A549 (cell line): ENCODE measurements at regions not wholly inside any gene's neighbourhood (a gene's known extent, or its start where the extent isn't known, plus 50 kb on each side); places are given as distances from the start of the nearest gene placed in this dataset.
"Not testable (repeated sequence)": the region's sequence is repeated elsewhere in the genome, so short reads cannot be mapped to it uniquely, and the experiment has no call there.

Experiments used
- ATAC-seq, 2 experiments: fragments of 200-7000 bp in 1 of 2; fragments of >200 bp in 1 of 2; cut with Nextera tagmentation in 1 of 2; cut with Tn5 transposase in 1 of 2; 3 replicates each; pipeline versions ENCODE4 v1.8.0 to v1.9.1; 2018 to 2020; ENCODE audit warnings: mild to moderate bottlenecking in 1 of 2, moderate library complexity in 1 of 2
- CTCF ChIA-PET: fragments of 300-600 bp; sonication (Branson Sonifier 250); formaldehyde crosslinking; extraction: SDS; loops from one replicate; lab custom pipeline; 2021; ENCODE audit warnings: antibody characterized with exemption, inconsistent platforms; lab: Yijun Ruan, JAX
- POLR2A ChIA-PET: fragments of 350-600 bp; formaldehyde crosslinking; extraction: SDS; loops from one replicate; lab custom pipeline; 2021; ENCODE audit warnings: antibody characterized with exemption, inconsistent platforms; lab: Yijun Ruan, JAX
- DNase-seq, 2 experiments: peaks; one replicate each; pipeline versions ENCODE4 v3.0.0 to v3.0.0-alpha.2; 2011 to 2016; ENCODE audit warnings: low read depth in 1 of 2, low spot score in 1 of 2
- FAIRE-seq: peaks from 2 replicates; lab custom pipeline; 2011; peaks lifted over from hg19 to GRCh38; lab: Jason Lieb, UNC
- H3K27ac ChIP-seq, 2 experiments: fragments of >200 bp; sonication (Bioruptor Twin); formaldehyde crosslinking; 3 replicates each; pipeline ENCODE4 v1.5.1; 2016 to 2017
- H3K4me1 ChIP-seq: fragments of >200 bp; sonication (Bioruptor Twin); formaldehyde crosslinking; 3 replicates; pipeline ENCODE4 v1.6.1; 2016
- H3K4me2 ChIP-seq: fragments of >200 bp; sonication (Bioruptor Twin); formaldehyde crosslinking; 3 replicates; pipeline ENCODE4 v1.6.1; 2016
- H3K4me3 ChIP-seq: fragments of >200 bp; sonication (Bioruptor Twin); formaldehyde crosslinking; 3 replicates; pipeline ENCODE4 v1.5.1; 2016
- H3K9me3 ChIP-seq: fragments of >200 bp; sonication (Bioruptor Twin); formaldehyde crosslinking; 3 replicates; pipeline ENCODE4 v1.6.1; 2016
- CBX2 ChIP-seq: fragments of 200-600 bp; sonication (generic); IDR thresholded peaks from 2 replicates; pipeline ENCODE4 v1.6.1; 2016; ENCODE audit warnings: low read depth, mild to moderate bottlenecking, borderline replicate concordance
- CEBPB ChIP-seq, 2 experiments: fragments of >200 bp in 1 of 2; sonication (Bioruptor Twin) in 1 of 2; formaldehyde crosslinking in 1 of 2; IDR thresholded peaks; 2 replicates each; pipeline ENCODE4 v1.6.1; 2012 to 2016
- CHD4 ChIP-seq: fragments of 200-600 bp; sonication (generic); IDR thresholded peaks from 2 replicates; pipeline ENCODE4 v1.6.1; 2016; ENCODE audit warnings: antibody characterized with exemption, mild to moderate bottlenecking, borderline replicate concordance
- EHMT2 ChIP-seq: fragments of 200-600 bp; sonication (generic); IDR thresholded peaks from 2 replicates; pipeline ENCODE4 v1.6.1; 2016; ENCODE audit warnings: antibody characterized with exemption, low read depth, mild to moderate bottlenecking, moderate library complexity
- FOSB ChIP-seq: fragments of 250-450 bp; sonication (Bioruptor Pico); IDR thresholded peaks from 2 replicates; pipeline ENCODE4 v1.5.0; 2020; ENCODE audit warnings: mild to moderate bottlenecking, moderate library complexity
- FOXS1 ChIP-seq: fragments of 250-450 bp; sonication (Bioruptor Pico); IDR thresholded peaks from 2 replicates; pipeline ENCODE4 v1.5.0; 2020; ENCODE audit warnings: mild to moderate bottlenecking, moderate library complexity
- HEYL ChIP-seq: fragments of 250-450 bp; sonication (Bioruptor Pico); IDR thresholded peaks from 2 replicates; pipeline ENCODE4 v1.8.0; 2021; ENCODE audit warnings: mild to moderate bottlenecking, moderate library complexity
- HOXA7 ChIP-seq: fragments of 250-450 bp; sonication (Bioruptor Pico); IDR thresholded peaks from 2 replicates; pipeline ENCODE4 v1.5.0; 2020; ENCODE audit warnings: mild to moderate bottlenecking, moderate library complexity
- HOXB5 ChIP-seq: fragments of 250-450 bp; sonication (Bioruptor Pico); IDR thresholded peaks from 2 replicates; pipeline ENCODE4 v1.5.0; 2020; ENCODE audit warnings: mild to moderate bottlenecking, moderate library complexity
- KDM1A ChIP-seq: fragments of 200-600 bp; sonication (generic); IDR thresholded peaks from 2 replicates; pipeline ENCODE4 v1.6.1; 2016; ENCODE audit warnings: low read depth, mild to moderate bottlenecking
- KDM5A ChIP-seq: fragments of 200-600 bp; sonication (generic); IDR thresholded peaks from 2 replicates; pipeline ENCODE4 v1.6.1; 2016; ENCODE audit warnings: antibody characterized with exemption, mild to moderate bottlenecking
- MAFK ChIP-seq: fragments of 450-650 bp; IDR thresholded peaks from 2 replicates; pipeline ENCODE4 v1.6.1; 2014; ENCODE audit not compliant: partially characterized antibody
- NFE2L2 ChIP-seq: fragments of 150-350 bp; conservative IDR thresholded peaks from 2 replicates; pipeline ENCODE4 v1.6.1; 2014; ENCODE audit warnings: low read length
- RFX5 ChIP-seq: fragments of 450-650 bp; IDR thresholded peaks from 2 replicates; pipeline ENCODE4 v1.7.1; 2014; ENCODE audit warnings: antibody characterized with exemption, mild to moderate bottlenecking, moderate library complexity
- RNF2 ChIP-seq: fragments of 200-600 bp; sonication (generic); IDR thresholded peaks from 2 replicates; pipeline ENCODE4 v1.6.1; 2016; ENCODE audit warnings: low read depth, mild to moderate bottlenecking, antibody characterized with exemption, moderate library complexity, borderline replicate concordance
- TP53 ChIP-seq: fragments of 250-450 bp; sonication (Bioruptor Pico); IDR thresholded peaks from 2 replicates; pipeline ENCODE4 v1.5.0; 2021; ENCODE audit warnings: mild to moderate bottlenecking, moderate library complexity
- WGBS: methylation state at CpG from one replicate; pipeline ENCODE4 v1.1.6; 2017; ENCODE audit errors: missing lambda C conversion rate; 5-methylcytosine and 5-hydroxymethylcytosine counted together
- TF ChIP-seq, protein P1 (sequence below): fragments of 200-600 bp; sonication (generic); IDR thresholded peaks from 2 replicates; pipeline ENCODE4 v1.6.1; 2016; ENCODE audit warnings: antibody characterized with exemption, mild to moderate bottlenecking, moderate library complexity
- TF ChIP-seq, protein P2 (sequence below): IDR thresholded peaks from 2 replicates; pipeline ENCODE4 v1.6.1; 2012
- TF ChIP-seq, protein P3 (sequence below): fragments of 450-650 bp; IDR thresholded peaks from 2 replicates; pipeline ENCODE4 v1.6.1; 2014; ENCODE audit warnings: antibody characterized with exemption
- TF ChIP-seq, protein P4 (sequence below): fragments of 250-450 bp; sonication (Bioruptor Pico); IDR thresholded peaks from 2 replicates; pipeline ENCODE4 v1.5.0; 2021; ENCODE audit warnings: mild to moderate bottlenecking, moderate library complexity, borderline replicate concordance

DNA sequence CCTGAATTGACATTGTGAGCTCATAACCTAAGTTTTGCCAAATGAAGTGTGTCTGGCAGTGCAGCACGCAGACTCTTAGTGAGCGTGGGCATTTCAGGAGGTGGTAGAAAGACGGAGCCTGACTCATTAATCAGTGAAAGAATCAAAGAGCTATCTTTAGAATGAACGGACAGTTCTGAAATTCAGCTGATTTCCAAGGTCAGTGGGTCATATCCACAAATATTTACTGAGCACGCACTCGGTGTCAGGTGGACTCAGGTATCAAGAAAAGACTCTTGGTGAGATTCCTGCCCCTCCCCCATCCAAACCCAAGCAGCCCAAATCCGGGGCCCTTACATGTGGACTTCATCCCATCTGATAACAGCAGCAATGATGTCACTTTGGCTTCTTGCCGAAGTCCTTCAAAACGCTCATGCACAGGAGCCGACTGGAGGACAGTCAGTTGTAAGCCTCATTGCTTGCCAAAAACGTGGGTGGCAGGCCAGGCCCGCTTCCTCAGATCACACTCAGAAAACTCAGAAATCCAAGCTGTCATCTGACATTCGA is 185.8 kb downstream of the HS3ST3A1 start:
- ChIA-PET POLR2A (interaction anchor here (0.5 kb wide), 1 partner anchor 68 kb away, joined by 5 read pairs; no protein-coding TSS in a partner anchor), CTCF (interaction anchor here (0.6 to 1.4 kb wide), 4 partner anchors 9 to 40 kb away, joined by 3 to 4 read pairs (median 3); no protein-coding TSS in a partner anchor)
- H3K27ac ChIP-seq = no peak overlapping the region
- FAIRE-seq (no peak), ATAC-seq (no peak), DNase-seq (no peak)
- H3K4me3 ChIP-seq = no peak overlapping the region
- 23% methylated on average over 13 of the region's 13 CpGs for WGBS
- H3K4me2 ChIP-seq = no peak overlapping the region
- H3K4me1 ChIP-seq = peaks cover 8% of the 10 kb centered on the region
- 0 out of 3 replicates have a peak, but pooled peaks cover 5% of the 10 kb centered on the region for H3K9me3 ChIP-seq
- TF ChIP-seq CEBPB (IDR thresholded peaks at IDR 0.05) (no peak), KDM5A (no peak), CHD4 (no peak), MAFK (no peak), HOXB5 (no peak), CBX2 (no peak), EHMT2 (no peak), NFE2L2 (no peak), FOXS1 (CRISPR knock-in tag) (no peak), RNF2 (no peak), KDM1A (no peak), RFX5 (no peak), HOXA7 (CRISPR knock-in tag) (no peak), FOSB (CRISPR knock-in tag) (no peak)
- TF ChIP-seq, protein P1, sequence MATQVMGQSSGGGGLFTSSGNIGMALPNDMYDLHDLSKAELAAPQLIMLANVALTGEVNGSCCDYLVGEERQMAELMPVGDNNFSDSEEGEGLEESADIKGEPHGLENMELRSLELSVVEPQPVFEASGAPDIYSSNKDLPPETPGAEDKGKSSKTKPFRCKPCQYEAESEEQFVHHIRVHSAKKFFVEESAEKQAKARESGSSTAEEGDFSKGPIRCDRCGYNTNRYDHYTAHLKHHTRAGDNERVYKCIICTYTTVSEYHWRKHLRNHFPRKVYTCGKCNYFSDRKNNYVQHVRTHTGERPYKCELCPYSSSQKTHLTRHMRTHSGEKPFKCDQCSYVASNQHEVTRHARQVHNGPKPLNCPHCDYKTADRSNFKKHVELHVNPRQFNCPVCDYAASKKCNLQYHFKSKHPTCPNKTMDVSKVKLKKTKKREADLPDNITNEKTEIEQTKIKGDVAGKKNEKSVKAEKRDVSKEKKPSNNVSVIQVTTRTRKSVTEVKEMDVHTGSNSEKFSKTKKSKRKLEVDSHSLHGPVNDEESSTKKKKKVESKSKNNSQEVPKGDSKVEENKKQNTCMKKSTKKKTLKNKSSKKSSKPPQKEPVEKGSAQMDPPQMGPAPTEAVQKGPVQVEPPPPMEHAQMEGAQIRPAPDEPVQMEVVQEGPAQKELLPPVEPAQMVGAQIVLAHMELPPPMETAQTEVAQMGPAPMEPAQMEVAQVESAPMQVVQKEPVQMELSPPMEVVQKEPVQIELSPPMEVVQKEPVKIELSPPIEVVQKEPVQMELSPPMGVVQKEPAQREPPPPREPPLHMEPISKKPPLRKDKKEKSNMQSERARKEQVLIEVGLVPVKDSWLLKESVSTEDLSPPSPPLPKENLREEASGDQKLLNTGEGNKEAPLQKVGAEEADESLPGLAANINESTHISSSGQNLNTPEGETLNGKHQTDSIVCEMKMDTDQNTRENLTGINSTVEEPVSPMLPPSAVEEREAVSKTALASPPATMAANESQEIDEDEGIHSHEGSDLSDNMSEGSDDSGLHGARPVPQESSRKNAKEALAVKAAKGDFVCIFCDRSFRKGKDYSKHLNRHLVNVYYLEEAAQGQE = no peak
- TF ChIP-seq, protein P2, sequence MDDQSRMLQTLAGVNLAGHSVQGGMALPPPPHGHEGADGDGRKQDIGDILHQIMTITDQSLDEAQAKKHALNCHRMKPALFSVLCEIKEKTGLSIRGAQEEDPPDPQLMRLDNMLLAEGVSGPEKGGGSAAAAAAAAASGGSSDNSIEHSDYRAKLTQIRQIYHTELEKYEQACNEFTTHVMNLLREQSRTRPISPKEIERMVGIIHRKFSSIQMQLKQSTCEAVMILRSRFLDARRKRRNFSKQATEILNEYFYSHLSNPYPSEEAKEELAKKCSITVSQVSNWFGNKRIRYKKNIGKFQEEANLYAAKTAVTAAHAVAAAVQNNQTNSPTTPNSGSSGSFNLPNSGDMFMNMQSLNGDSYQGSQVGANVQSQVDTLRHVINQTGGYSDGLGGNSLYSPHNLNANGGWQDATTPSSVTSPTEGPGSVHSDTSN = no peak
- TF ChIP-seq, protein P3, sequence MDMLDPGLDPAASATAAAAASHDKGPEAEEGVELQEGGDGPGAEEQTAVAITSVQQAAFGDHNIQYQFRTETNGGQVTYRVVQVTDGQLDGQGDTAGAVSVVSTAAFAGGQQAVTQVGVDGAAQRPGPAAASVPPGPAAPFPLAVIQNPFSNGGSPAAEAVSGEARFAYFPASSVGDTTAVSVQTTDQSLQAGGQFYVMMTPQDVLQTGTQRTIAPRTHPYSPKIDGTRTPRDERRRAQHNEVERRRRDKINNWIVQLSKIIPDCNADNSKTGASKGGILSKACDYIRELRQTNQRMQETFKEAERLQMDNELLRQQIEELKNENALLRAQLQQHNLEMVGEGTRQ = no peak

DNA sequence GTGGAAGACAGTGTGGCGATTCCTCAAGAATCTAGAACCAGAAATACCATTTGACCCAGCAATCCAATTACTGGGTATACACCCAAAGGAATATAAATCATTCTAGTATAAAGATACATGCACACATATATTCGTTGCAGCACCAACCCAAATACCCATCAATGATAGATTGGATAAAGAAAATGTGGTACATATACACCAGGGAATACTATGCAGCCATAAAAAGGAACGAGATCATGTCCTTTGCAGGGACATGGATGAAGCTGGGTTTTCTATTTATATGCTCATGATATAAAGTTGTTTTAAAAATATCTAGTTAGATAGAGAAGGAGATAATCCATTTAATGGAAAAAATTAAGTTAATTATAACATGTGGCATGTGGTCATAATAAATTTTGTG is 186.5 kb downstream of the HS3ST3A1 start:
- H3K4me1 ChIP-seq, H3K4me2 ChIP-seq, POLR2A ChIA-PET, DNase-seq, H3K4me3 ChIP-seq, H3K27ac ChIP-seq, H3K9me3 ChIP-seq, FAIRE-seq, ATAC-seq: not testable (repeated sequence)
- CTCF ChIA-PET = interaction anchor here (1.0 to 1.4 kb wide), 2 partner anchors 15 to 41 kb away, joined by 3 to 4 read pairs; no protein-coding TSS in a partner anchor
- WGBS = 17% methylated on average over 3 of the region's 3 CpGs

DNA sequence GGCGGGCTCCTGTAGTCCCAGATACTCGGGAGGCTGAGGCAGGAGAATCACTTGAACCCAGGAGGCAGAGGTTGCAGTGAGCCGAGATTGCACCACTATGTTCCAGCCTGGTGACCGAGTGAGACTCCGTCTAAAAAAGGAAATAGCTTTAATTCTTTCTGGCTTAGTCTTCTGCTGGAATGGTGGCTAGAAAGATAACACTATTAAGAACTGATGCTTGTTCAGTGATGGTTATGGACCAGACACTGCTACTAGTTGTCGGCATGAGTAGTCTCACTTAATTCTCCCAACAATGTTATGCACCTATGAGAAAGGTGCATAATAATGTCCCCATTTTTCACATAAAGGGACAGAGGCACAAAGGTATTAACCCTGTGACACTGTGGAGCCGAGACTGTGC is 188.7 kb downstream of the HS3ST3A1 start:
- CTCF ChIA-PET = no interaction called here
- ATAC-seq (no peak), DNase-seq (no peak), FAIRE-seq (no peak)
- Histone ChIP-seq H3K9me3 (0 out of 3 replicates have a peak, but pooled peaks cover 2% of the 10 kb centered on the region), H3K27ac (no peak overlapping the region), H3K4me2 (no peak overlapping the region), H3K4me3 (no peak overlapping the region), H3K4me1 (no peaks in the 10 kb centered on the region)
- TF ChIP-seq, protein P4, sequence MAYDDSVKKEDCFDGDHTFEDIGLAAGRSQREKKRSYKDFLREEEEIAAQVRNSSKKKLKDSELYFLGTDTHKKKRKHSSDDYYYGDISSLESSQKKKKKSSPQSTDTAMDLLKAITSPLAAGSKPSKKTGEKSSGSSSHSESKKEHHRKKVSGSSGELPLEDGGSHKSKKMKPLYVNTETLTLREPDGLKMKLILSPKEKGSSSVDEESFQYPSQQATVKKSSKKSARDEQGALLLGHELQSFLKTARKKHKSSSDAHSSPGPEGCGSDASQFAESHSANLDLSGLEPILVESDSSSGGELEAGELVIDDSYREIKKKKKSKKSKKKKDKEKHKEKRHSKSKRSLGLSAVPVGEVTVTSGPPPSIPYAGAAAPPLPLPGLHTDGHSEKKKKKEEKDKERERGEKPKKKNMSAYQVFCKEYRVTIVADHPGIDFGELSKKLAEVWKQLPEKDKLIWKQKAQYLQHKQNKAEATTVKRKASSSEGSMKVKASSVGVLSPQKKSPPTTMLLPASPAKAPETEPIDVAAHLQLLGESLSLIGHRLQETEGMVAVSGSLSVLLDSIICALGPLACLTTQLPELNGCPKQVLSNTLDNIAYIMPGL = no peak
- TF ChIP-seq, protein P2 = no peak
- TF ChIP-seq HEYL (CRISPR knock-in tag) (no peak), RFX5 (no peak), TP53 (no peak)
- POLR2A ChIA-PET = no interaction called here
- 19% methylated on average over 7 of the region's 7 CpGs for WGBS
